Fibroblast of mammary gland (primary cell): ENCODE measurements at regions not wholly inside any gene's neighbourhood (a gene's known extent, or its start where the extent isn't known, plus 50 kb on each side); places are given as distances from the start of the nearest gene placed in this dataset.

Source experiments
- DNase-seq: peaks from one replicate; pipeline ENCODE4 v3.0.0-alpha.2; 2010; ENCODE audit warnings: low read depth
- H3K4me3 ChIP-seq: 2 replicates; pipeline ENCODE4 v1.5.1; 2011; ENCODE audit warnings: low read depth, mild to moderate bottlenecking, low read length, moderate library complexity; ENCODE audit not compliant: control insufficient read depth
- TF ChIP-seq, protein P1 (sequence below): conservative IDR thresholded peaks from 2 replicates; pipeline ENCODE4 v1.5.1; 2011; ENCODE audit warnings: low read depth, low read length, inconsistent platforms; ENCODE audit not compliant: control insufficient read depth, insufficient read depth

DNA sequence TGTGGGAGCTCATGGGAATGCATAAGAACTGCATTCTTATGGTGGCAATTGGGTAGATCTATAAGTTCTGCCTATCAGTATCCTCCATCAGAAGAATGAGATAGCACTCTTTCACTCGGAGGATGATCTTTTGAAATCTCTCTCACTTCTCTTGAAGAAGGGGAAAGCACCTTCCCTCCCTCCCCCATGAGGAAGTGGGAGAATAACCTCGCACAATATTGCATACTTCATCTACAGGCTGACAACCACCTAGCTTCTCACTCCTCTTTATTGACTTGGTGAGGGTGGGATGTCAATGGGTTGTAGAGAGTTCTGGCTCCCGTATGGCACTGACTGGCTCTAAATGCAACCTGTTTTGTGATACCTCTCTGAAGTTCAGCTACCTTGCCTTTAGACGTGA is 146.7 kb upstream of the SPOCK3 start:
- no peak for DNase-seq
- no peak overlapping the region for H3K4me3 ChIP-seq
- TF ChIP-seq, protein P1, sequence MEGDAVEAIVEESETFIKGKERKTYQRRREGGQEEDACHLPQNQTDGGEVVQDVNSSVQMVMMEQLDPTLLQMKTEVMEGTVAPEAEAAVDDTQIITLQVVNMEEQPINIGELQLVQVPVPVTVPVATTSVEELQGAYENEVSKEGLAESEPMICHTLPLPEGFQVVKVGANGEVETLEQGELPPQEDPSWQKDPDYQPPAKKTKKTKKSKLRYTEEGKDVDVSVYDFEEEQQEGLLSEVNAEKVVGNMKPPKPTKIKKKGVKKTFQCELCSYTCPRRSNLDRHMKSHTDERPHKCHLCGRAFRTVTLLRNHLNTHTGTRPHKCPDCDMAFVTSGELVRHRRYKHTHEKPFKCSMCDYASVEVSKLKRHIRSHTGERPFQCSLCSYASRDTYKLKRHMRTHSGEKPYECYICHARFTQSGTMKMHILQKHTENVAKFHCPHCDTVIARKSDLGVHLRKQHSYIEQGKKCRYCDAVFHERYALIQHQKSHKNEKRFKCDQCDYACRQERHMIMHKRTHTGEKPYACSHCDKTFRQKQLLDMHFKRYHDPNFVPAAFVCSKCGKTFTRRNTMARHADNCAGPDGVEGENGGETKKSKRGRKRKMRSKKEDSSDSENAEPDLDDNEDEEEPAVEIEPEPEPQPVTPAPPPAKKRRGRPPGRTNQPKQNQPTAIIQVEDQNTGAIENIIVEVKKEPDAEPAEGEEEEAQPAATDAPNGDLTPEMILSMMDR = no peak

DNA sequence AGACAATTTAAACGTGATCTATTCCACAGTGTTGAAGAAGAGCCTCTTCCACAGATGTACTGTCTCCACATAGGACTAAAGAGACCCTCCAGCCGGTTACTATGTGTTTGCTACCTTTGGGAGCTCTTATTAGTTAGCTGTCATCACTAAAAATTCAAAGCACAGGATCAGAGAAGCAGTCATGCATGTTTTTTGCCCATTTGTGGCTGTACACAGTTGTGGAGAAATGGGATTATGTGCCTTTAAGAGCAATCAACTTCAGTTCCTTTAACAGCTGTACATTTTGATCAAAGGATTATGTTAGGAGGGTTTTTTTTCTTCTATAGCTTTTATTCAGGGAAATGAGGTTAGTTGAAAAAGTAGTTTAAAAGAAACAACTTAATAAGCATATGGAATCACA is 149.0 kb upstream of the SPOCK3 start:
- DNase-seq = no peak
- no peak overlapping the region for H3K4me3 ChIP-seq
- TF ChIP-seq, protein P1 = no peak

DNA sequence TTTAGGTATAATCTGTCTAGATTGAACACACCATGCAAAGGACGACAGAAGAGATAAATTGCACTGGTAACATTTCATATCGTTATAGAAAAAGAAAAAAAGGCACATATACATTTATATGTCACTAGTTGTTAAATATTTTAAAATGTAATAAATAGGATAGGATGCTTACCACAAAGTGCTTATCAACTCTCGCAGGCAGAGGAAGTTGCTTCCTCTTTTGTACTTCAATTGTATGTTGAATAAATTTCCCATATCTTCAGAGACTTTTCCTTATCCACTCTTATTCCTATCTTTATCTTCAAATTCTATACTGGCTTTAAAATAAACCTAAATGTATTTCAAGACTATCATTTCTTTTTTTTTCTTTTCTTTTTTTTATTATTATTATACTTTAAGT is 163.3 kb upstream of the SPOCK3 start:
- H3K4me3 ChIP-seq = no peak overlapping the region
- TF ChIP-seq, protein P1 = no peak
- no peak for DNase-seq

DNA sequence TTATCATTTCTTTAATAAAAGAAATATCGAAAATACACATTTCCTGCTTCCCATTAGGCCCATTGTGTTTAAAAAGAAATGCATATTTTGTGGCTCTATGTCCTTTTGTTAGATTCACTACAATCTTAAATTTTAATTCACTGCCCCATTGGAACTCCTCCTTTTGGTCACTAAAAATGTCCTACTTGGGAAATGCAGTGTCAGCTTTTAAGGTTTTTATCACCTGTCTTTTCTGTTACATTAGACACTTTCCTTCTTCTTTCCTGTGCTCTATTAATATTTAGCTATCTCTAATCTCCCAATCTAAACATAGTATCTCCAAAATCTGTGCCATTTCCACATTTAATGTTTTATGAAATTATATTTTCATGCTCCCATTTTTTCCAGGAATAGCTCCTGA is 164.9 kb upstream of the SPOCK3 start:
- TF ChIP-seq, protein P1 = no peak
- H3K4me3 ChIP-seq = no peak overlapping the region
- DNase-seq = no peak

DNA sequence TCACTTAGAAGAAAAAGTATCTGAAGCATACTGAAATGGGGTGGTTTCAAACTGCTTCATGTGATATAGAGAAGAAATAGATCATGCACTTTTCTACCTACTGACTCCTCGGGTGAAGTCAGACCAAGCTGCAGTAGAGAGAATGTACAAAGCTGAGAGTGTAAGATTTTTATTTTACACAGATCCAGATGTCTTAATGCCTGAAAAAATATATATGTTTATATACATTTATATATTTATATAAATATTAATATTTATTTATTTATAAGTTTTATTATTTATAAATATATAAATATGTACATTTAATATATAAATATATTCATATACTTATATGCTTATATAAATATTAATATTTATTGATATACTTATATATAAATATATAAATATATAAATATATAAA is 171.9 kb upstream of the SPOCK3 start:
- DNase-seq = no peak
- TF ChIP-seq, protein P1 = no peak
- no peak overlapping the region for H3K4me3 ChIP-seq

DNA sequence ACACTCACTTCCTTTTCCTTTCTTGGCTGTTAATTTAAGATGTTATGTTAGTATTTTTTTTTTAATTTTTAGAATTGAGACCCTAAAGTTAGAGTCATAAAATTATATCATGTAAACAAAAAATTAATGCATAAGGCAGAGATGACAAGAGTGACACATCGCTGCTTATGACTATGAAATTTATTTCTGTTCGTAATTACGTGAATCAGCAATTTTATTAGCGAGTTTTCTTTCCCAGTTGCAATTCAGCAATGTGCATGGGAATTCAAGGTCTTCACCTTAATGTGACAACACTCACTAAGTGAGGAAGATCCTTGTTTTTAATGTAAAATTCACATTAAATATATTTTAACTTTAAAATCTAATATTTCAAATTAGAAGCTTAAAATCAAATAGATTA is 181.2 kb upstream of the SPOCK3 start:
- DNase-seq = no peak
- TF ChIP-seq, protein P1 = no peak
- H3K4me3 ChIP-seq = no peak overlapping the region

DNA sequence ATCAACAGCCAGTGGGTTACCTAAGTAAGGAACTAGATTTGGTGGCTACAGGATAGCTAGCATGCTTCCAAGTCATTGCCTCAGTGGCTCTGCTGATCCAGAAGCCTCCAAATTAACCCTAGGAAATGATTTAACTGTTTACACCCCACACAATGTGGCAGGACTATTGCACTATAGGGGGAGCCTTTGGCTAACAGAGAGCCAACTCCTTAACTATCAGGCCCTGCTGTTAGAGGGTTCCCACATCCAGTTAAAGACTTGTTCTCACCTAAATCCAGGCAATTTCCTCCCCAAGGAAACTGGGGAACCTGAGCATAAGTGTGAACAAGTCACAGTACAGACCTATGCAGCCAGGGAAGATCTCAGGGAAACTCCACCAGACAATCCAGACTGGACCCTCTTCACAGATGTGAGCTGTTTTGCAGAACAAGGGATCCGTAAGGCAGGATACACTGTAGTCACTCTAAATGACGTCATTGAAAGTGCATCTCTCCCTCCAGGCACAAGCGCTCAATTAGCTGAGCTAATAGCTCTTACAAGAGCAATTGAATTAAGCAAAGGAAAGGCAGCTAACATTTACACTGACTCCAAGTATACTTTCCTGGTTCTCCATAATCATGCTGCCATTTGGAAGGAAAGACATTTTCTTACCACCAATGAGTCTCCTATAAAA is 185.3 kb upstream of the SPOCK3 start:
- TF ChIP-seq, protein P1 = no peak
- DNase-seq = no peak
- no peak overlapping the region for H3K4me3 ChIP-seq
